MCF 10A (cell line): ENCODE measurements at regions not wholly inside any gene's neighbourhood (a gene's known extent, or its start where the extent isn't known, plus 50 kb on each side); places are given as distances from the start of the nearest gene placed in this dataset.

Experiments
- BruUV-seq: library from RNA; stranded (reverse); fragments of 400-500 nt; replicated peaks from 2 replicates; lab custom pipeline; 2021; lab: Mats Ljungman, UMichigan
- CTCF ChIA-PET: fragments of 300-600 bp; sonication (Branson Sonifier 250); formaldehyde crosslinking; extraction: SDS; loops from one replicate; lab custom pipeline; 2021; ENCODE audit warnings: antibody characterized with exemption, inconsistent platforms; lab: Yijun Ruan, JAX
- POLR2A ChIA-PET: fragments of 300-600, 350-650 bp; sonication (Branson Sonifier 250); formaldehyde crosslinking; extraction: SDS; loops from one replicate; lab custom pipeline; 2020; ENCODE audit warnings: antibody characterized with exemption, inconsistent platforms; lab: Yijun Ruan, JAX
- DNase-seq: peaks from one replicate; pipeline ENCODE4 v3.0.0-alpha.2; 2018; ENCODE audit not compliant: unreplicated experiment
- H3K27ac Mint-ChIP-seq: one replicate; pipeline ENCODE4 v1.8.0; 2022; ENCODE audit warnings: mild to moderate bottlenecking, low read depth, mixed read lengths; ENCODE audit not compliant: unreplicated experiment
- H3K27me3 Mint-ChIP-seq: one replicate; pipeline ENCODE4 v1.8.0; 2022; ENCODE audit warnings: mixed read lengths; ENCODE audit not compliant: insufficient read depth, unreplicated experiment
- H3K36me3 Mint-ChIP-seq: one replicate; pipeline ENCODE4 v1.8.0; 2022; ENCODE audit warnings: mild to moderate bottlenecking, moderate library complexity, mixed read lengths; ENCODE audit not compliant: insufficient read depth, unreplicated experiment
- H3K4me1 Mint-ChIP-seq: one replicate; pipeline ENCODE4 v1.8.0; 2022; ENCODE audit warnings: mixed read lengths; ENCODE audit not compliant: insufficient read depth, unreplicated experiment
- H3K4me3 Mint-ChIP-seq: one replicate; pipeline ENCODE4 v1.8.0; 2022; ENCODE audit warnings: mild to moderate bottlenecking, moderate library complexity, mixed read lengths; ENCODE audit not compliant: unreplicated experiment
- H3K9me3 Mint-ChIP-seq: one replicate; pipeline ENCODE4 v1.8.0; 2022; ENCODE audit warnings: mixed read lengths; ENCODE audit not compliant: unreplicated experiment
- intact Hi-C: fragments of 100-400 bp; cut with micrococcal nuclease; formaldehyde crosslinking; loops from 2 replicates; pipeline ENCODE4 v1.14.1; 2022
- TF ChIP-seq, protein P1 (sequence below): fragments of 200-600 bp; IDR thresholded peaks from one replicate; pipeline ENCODE4 v1.8.0; 2022; ENCODE audit warnings: antibody characterized with exemption, mild to moderate bottlenecking; ENCODE audit not compliant: unreplicated experiment

GRCh38 chr6:104519566-104519965, 340.2 kb downstream of the HACE1 start:
- H3K27ac Mint-ChIP-seq, result no peak overlapping the region
- ChIA-PET POLR2A (no interaction called here), CTCF (no interaction called here)
- H3K4me1 Mint-ChIP-seq, result no peaks in the 10 kb centered on the region
- TF ChIP-seq, protein P1, sequence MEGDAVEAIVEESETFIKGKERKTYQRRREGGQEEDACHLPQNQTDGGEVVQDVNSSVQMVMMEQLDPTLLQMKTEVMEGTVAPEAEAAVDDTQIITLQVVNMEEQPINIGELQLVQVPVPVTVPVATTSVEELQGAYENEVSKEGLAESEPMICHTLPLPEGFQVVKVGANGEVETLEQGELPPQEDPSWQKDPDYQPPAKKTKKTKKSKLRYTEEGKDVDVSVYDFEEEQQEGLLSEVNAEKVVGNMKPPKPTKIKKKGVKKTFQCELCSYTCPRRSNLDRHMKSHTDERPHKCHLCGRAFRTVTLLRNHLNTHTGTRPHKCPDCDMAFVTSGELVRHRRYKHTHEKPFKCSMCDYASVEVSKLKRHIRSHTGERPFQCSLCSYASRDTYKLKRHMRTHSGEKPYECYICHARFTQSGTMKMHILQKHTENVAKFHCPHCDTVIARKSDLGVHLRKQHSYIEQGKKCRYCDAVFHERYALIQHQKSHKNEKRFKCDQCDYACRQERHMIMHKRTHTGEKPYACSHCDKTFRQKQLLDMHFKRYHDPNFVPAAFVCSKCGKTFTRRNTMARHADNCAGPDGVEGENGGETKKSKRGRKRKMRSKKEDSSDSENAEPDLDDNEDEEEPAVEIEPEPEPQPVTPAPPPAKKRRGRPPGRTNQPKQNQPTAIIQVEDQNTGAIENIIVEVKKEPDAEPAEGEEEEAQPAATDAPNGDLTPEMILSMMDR, result no peak
- intact Hi-C loops, result no loop called here
- H3K36me3 Mint-ChIP-seq, result no peaks in the 10 kb centered on the region
- no TSS peak for BruUV-seq
- no peaks in the 10 kb centered on the region for H3K27me3 Mint-ChIP-seq
- no peak for DNase-seq
- no peak overlapping the region for H3K4me3 Mint-ChIP-seq
- H3K9me3 Mint-ChIP-seq, result no peaks in the 10 kb centered on the region

DNA sequence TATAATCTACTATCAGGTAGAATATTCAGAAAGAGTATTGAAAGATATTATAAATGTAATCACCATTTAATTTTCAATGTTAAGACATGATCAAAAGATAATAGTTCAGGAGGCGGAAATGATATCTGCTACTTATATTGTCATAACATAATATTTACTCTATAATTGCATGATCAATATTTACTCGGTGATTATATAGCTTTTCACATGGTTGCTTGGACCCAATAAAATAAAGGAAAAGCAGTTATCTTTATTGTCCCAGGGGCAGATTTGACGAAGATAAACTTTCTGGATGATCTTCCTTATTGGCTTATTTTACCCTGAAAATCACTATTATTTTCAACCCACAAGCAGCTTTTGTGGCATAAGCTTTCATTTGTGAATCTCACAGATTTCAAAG, 350.4 kb downstream of the HACE1 start:
- H3K27me3 Mint-ChIP-seq, result no peaks in the 10 kb centered on the region
- H3K4me3 Mint-ChIP-seq, result no peak overlapping the region
- intact Hi-C loops, result no loop called here
- ChIA-PET CTCF (interaction anchor here (1.2 to 3.5 kb wide), 2 partner anchors 10 to 17 kb away, joined by 3 to 20 read pairs; no protein-coding TSS in a partner anchor), POLR2A (no interaction called here)
- no peaks in the 10 kb centered on the region for H3K9me3 Mint-ChIP-seq
- no peak for DNase-seq
- no peaks in the 10 kb centered on the region for H3K4me1 Mint-ChIP-seq
- H3K36me3 Mint-ChIP-seq, result no peaks in the 10 kb centered on the region
- no peak overlapping the region for H3K27ac Mint-ChIP-seq
- no TSS peak for BruUV-seq
- TF ChIP-seq, protein P1, result no peak

- intact Hi-C loops, result no loop called here
- no peak for DNase-seq
- CTCF ChIA-PET, result interaction anchor here (3.5 kb wide), 1 partner anchor 20 kb away, joined by 20 read pairs; no protein-coding TSS in a partner anchor
- Mint-ChIP-seq H3K36me3 (no peaks in the 10 kb centered on the region), H3K9me3 (no peaks in the 10 kb centered on the region), H3K4me3 (no peak overlapping the region), H3K27me3 (no peaks in the 10 kb centered on the region), H3K27ac (no peak overlapping the region), H3K4me1 (no peaks in the 10 kb centered on the region)
- POLR2A ChIA-PET, result interaction anchor here (0.8 kb wide), 1 partner anchor 10 kb away, joined by 3 read pairs; no protein-coding TSS in a partner anchor
- no TSS peak for BruUV-seq
- TF ChIP-seq, protein P1, result no peak
These were observed 353.3 kb downstream of the HACE1 start for GRCh38 chr6:104506429-104506828.

DNA sequence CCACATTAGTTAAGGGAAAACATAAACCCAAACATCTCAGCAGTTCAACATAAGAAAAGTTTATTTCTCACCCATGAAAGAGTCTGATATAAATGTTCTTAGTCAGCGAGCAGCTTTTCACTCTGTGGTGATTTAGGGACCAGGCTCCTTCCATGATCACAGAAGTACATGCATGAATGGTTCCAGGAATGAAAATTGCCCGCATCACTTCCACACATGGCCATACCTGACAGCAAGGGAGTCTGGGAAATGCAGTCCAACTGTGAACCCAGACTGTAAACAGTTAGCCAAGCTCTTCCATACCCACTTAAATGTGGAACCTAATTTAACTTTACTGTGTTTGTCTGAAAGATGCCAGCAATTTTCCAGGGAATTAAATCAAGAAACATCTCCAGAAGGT, 353.9 kb downstream of the HACE1 start:
- Mint-ChIP-seq H3K27ac (no peak overlapping the region), H3K27me3 (no peaks in the 10 kb centered on the region), H3K4me1 (no peaks in the 10 kb centered on the region), H3K4me3 (no peak overlapping the region), H3K9me3 (no peaks in the 10 kb centered on the region), H3K36me3 (no peaks in the 10 kb centered on the region)
- DNase-seq, result no peak
- TF ChIP-seq, protein P1, result no peak
- ChIA-PET CTCF (no interaction called here), POLR2A (interaction anchor here (0.8 kb wide), 1 partner anchor 10 kb away, joined by 3 read pairs; no protein-coding TSS in a partner anchor)
- no TSS peak for BruUV-seq
- intact Hi-C loops, result no loop called here
